DND-41 (cell line): ENCODE measurements at regions not wholly inside any gene's neighbourhood (a gene's known extent, or its start where the extent isn't known, plus 50 kb on each side); places are given as distances from the start of the nearest gene placed in this dataset.

ENCODE experiments used
- EZH2 ChIP-seq: IDR thresholded peaks from 3 replicates; pipeline ENCODE4 v1.6.1; 2012; ENCODE audit warnings: borderline replicate concordance, low read depth, mild to moderate bottlenecking, moderate library complexity, low read length, inconsistent platforms; ENCODE audit not compliant: severe bottlenecking
- TF ChIP-seq, protein P1 (sequence below): IDR thresholded peaks from 2 replicates; pipeline ENCODE4 v1.5.1; 2012; ENCODE audit warnings: borderline replicate concordance, low read length, moderate library complexity, mild to moderate bottlenecking; ENCODE audit not compliant: poor library complexity, severe bottlenecking; ENCODE audit errors: extremely low read depth

- TF ChIP-seq, protein P1, sequence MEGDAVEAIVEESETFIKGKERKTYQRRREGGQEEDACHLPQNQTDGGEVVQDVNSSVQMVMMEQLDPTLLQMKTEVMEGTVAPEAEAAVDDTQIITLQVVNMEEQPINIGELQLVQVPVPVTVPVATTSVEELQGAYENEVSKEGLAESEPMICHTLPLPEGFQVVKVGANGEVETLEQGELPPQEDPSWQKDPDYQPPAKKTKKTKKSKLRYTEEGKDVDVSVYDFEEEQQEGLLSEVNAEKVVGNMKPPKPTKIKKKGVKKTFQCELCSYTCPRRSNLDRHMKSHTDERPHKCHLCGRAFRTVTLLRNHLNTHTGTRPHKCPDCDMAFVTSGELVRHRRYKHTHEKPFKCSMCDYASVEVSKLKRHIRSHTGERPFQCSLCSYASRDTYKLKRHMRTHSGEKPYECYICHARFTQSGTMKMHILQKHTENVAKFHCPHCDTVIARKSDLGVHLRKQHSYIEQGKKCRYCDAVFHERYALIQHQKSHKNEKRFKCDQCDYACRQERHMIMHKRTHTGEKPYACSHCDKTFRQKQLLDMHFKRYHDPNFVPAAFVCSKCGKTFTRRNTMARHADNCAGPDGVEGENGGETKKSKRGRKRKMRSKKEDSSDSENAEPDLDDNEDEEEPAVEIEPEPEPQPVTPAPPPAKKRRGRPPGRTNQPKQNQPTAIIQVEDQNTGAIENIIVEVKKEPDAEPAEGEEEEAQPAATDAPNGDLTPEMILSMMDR: no peak
- no peak for TF ChIP-seq EZH2
Observed at GRCh38 chr3:145490088-145491048, 670.6 kb downstream of the PLOD2 start.
